MM.1S (cell line): ENCODE measurements at regions not wholly inside any gene's neighbourhood (a gene's known extent, or its start where the extent isn't known, plus 50 kb on each side); places are given as distances from the start of the nearest gene placed in this dataset.

Experiments
- EZH2 ChIP-seq: fragments of 300-600 bp; sonication (generic); optimal IDR thresholded peaks from 2 replicates; pipeline ENCODE3; 2017; ENCODE audit warnings: low read depth, mild to moderate bottlenecking, antibody characterized with exemption, low read length, mixed read lengths
- EZH2phosphoT487 ChIP-seq: fragments of 300-600 bp; sonication (generic); IDR thresholded peaks from 2 replicates; pipeline ENCODE4 v1.6.1; 2018; ENCODE audit warnings: antibody characterized with exemption, low read length

GRCh38 chr11:80686889-80687288 is 1246.1 kb upstream of the TENM4 start:
- no peak for TF ChIP-seq EZH2
- TF ChIP-seq EZH2phosphoT487 = no peak
